ENCODE measurements at regions not wholly inside any gene's neighbourhood (a gene's known extent, or its start where the extent isn't known, plus 50 kb on each side); places are given as distances from the start of the nearest gene placed in this dataset.

DNA sequence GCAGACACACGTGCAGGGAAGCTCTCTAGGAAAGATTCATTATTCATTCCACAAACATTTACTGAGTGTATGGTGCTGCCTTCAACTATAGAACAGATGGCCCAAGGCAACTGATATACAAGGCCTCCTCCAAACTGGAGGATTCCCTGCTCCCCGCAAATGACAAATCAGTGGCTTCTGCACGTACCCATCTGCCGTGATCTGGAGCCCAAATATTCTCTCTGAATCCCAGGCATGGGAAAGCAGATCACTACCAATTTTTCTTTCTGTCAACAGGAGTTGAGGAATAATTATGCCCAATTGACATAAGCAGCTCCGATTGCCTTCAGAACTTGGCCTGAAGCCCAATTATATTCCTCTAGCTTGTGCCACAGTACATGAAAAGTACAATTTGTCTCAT, 174.2 kb upstream of the CCDC196 start:
- TF ChIP-seq, protein P1, sequence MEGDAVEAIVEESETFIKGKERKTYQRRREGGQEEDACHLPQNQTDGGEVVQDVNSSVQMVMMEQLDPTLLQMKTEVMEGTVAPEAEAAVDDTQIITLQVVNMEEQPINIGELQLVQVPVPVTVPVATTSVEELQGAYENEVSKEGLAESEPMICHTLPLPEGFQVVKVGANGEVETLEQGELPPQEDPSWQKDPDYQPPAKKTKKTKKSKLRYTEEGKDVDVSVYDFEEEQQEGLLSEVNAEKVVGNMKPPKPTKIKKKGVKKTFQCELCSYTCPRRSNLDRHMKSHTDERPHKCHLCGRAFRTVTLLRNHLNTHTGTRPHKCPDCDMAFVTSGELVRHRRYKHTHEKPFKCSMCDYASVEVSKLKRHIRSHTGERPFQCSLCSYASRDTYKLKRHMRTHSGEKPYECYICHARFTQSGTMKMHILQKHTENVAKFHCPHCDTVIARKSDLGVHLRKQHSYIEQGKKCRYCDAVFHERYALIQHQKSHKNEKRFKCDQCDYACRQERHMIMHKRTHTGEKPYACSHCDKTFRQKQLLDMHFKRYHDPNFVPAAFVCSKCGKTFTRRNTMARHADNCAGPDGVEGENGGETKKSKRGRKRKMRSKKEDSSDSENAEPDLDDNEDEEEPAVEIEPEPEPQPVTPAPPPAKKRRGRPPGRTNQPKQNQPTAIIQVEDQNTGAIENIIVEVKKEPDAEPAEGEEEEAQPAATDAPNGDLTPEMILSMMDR (IDR thresholded peaks at IDR 0.05; ENCODE audit: borderline replicate concordance, extremely low read depth, low read length, poor library complexity, severe bottlenecking) = no peak
- no peak for TF ChIP-seq EZH2 (IDR thresholded peaks at IDR 0.05; ENCODE audit: borderline replicate concordance, low read depth, low read length, severe bottlenecking)
